Stimulated activated naive CD8-positive, alpha-beta T cell treated with anti-CD3 and anti-CD28 coated beads, Interleukin-15, Interleukin-2, amounts not matched to agents 100 U/mL and 50 U/mL, for 24 hours (primary cell): ENCODE measurements at regions not wholly inside any gene's neighbourhood (a gene's known extent, or its start where the extent isn't known, plus 50 kb on each side); places are given as distances from the start of the nearest gene placed in this dataset.
A peak's percentile ranks its signal among the peaks of the same experiment; 100 is the strongest.

ENCODE experiments used
- ATAC-seq: fragments of 150-1000 bp; cut with Tn5 transposase; one replicate; pipeline ENCODE4 v1.10.0; 2021
- DNase-seq: peaks from one replicate; pipeline ENCODE4 v3.0.0; 2021

GRCh38 chr5:159385536-159385935 lies 55.2 kb upstream of the IL12B start:
- no peak for DNase-seq
- ATAC-seq, result no peak

GRCh38 chr5:159386028-159386711 lies 55.9 kb upstream of the IL12B start:
- ATAC-seq (no peak), DNase-seq (no peak)

DNA sequence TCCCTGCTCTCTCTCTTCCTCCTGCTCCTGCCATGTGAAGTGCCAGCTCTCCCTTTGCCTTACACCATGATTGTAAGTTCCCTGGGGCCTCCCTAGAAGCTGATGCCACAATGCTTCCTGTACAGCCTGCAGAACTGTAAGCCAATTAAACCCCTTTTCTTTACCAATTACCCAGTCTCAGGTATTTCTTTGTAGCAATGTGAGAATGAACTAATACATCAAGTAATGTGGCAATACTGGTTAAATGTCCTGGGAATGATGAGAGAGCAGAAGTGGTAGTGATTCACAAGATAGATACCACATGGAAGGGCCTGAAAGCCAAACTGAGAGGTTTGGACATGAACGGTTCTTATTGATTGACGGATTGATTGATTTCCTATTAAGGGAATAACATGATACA lies 62.6 kb upstream of the IL12B start:
- no peak for ATAC-seq

GRCh38 chr5:159393854-159394274 lies 63.6 kb upstream of the IL12B start:
- no peak for DNase-seq

More for the DNA sequence above, 62.6 kb upstream of the IL12B start:
- DNase-seq, result no peak

DNA sequence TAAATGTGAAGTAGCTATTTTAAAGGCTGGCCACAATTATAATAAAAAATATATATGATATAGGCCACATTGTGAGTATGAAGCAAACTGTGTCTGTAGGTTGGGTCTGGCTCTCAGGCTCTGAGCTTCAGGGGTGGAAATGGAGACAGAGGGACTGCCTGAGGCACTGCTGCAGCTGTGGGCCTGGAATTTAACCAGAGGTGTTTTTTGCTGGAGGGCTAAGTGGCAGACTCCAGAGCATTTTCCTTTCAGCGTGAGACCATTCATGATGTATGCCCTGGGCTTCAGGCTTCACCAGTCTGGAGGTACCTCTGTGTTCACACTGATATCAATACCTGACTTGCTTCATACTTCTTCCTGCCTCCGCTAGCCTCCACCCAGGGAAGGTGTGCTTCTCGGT lies 64.9 kb upstream of the IL12B start:
- ATAC-seq (no peak), DNase-seq (no peak)

More at GRCh38 chr5:159393854-159394274, 63.6 kb upstream of the IL12B start:
- ATAC-seq, result no peak

- ATAC-seq, result no peak
- no peak for DNase-seq
Observed at GRCh38 chr5:159398936-159399335, 68.6 kb upstream of the IL12B start.

DNA sequence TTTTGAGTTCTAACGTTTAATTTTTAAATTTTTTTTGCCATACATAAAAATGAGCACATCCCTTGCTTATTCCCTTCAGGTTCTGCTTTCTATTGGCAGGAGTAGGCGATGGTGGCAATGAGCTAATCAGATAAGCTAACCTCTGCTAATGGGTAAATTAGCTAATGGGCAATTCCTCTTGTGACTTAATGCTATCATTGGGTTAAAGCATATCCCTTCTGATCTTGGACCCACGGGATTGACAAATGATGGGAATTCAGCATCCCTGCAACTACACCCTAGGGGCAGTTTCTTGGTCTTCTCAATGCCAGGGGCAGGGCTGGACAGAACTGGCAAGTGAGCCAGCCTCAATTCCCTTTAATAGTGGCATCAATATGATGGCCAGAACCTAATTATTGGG lies 70.2 kb upstream of the IL12B start:
- no peak for ATAC-seq
- no peak for DNase-seq

- DNase-seq (no peak), ATAC-seq (no peak)
Observed at GRCh38 chr5:159402311-159402710, 72.0 kb upstream of the IL12B start.

DNA sequence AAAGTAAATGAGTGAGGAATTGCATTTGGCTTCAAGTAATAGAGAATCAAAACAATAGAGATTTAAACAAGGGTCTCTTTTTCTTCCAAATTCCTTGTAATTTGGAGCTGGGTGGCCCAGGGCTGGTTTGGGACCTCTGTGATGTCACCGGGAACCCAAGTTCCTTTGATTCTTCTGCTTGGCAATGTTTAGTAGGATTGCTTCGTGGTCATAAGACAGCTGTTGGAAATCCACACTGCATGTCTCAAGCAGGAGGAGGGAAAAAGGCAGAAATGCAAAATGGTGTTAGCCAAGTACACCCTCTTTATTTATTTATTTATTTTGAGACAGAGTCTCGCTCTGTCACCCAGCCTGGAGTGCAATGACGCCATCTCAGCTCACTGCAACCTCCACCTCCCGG lies 72.6 kb upstream of the IL12B start:
- DNase-seq, result no peak
- ATAC-seq, result no peak

DNA sequence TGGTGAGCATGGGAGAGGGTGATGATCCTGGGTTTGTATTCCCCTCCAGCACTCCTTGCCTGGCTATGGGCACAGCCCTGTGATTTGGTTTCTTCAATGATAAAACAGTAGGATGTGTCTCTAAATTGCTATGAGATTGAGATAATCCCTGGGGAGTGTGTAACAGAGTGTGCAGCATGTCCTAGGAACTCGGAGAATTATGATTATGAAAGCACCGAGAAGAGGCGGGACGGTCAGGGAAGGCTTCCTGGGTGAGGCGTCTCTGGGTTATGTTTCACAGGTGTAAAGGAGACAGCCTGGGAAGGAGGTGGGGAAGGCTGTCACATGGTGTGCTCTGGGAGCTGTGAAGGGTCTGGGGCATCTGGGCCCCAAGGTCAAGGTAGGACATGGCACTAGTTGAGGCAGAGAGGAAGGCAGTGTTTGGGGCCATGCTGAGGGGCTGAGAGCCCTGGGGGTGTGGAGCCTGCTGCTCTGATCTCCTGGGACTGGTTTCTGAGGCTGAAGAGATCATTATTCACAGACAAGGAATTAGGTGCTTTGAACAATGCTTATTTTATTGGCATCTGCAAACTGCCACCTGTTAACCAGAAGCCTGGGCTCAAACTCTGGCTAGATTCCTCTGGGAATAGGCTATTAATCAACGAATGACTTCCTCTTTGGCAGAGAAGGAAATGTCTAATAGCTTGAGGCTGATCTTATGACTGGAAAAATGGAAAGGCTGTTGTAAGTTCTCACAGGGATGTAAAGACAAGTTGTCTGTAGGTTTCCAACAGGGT lies 73.8 kb upstream of the IL12B start:
- DNase-seq (no peak), ATAC-seq (no peak)

DNA sequence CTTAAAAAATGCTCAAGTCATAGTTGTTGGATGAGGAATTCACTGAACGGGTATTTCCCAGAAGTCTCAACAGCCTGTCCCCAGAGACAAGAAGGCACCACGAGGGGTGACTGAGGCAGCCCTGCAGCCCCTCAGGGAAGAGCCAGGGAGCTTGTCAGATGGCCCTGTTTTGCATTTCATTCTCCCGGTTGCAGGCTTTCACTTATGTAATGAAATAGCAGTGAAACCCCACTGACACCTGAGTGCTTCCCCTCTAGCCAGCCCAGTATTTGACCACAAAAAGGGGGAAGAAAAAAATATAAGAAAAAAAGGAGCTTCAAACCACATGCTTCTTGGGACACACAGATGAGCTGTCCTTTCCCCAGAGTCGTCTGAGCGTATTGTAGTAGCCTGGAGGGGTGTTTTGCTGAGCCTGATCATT lies 75.3 kb upstream of the IL12B start:
- ATAC-seq (peak; percentile 20), DNase-seq (no peak)

GRCh38 chr5:159406571-159406970 lies 76.3 kb upstream of the IL12B start:
- DNase-seq, result no peak
- ATAC-seq, result no peak

- ATAC-seq (peak; percentile 78), DNase-seq (no peak)
Observed at GRCh38 chr5:159409801-159410200, 79.5 kb upstream of the IL12B start.

DNA sequence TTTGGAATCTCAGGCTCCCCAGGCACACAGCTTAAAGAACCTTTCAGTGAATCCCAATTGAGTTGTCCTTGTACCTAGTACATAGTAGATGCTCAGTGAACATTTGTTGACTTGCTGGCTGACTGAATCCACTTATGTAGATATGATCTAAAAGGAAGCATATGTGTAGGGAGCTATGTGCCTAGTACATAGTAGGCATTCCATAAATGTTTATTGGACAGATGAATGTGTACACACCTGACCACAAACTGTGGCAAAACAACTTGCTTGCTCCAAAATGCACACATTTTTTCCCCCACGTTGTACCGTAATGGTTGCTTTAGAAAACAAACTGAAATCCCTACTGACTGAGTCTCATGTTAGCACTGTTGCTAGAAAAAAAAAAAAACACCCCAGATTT lies 80.2 kb upstream of the IL12B start:
- ATAC-seq, result no peak
- DNase-seq, result no peak

- no peak for ATAC-seq
- DNase-seq, result no peak
Observed at GRCh38 chr5:159411115-159411514, 80.8 kb upstream of the IL12B start.

DNA sequence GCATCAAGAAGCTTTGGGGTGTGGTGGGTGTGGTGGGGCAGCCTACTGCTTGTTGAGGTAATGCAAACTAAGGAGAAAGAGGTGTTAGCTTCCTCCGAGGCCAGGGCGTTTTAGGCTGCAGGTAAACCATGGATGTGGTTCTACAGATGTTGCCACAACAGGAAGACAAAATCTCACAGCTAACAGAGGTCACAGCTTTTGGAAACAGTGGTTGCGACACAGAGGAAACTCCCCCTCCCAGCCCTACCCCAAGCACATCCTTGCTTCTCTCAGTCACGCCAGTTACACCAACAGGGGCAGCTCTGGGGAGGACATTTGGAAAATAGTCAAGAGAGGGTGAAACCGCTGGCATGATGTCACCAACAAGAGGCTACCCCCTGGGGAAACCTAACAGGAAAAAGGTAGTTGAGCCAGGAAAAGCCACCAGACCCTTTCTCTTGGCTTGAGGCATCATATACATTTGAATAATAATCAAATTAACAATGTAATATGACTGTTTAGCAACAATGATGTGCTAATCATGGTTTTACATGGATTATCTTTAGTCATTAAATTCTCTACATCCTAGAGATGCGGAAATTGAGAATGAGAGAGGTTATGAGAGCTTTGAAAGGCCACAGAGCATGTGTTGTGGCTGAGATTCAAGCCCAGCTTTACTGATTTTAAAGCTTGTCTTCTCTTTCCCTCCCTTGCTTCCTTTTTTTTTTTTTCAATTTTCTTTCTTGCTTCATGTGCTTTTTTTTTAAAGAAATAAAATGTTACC lies 82.2 kb upstream of the IL12B start:
- ATAC-seq, result peak; percentile 89
- peak; percentile 74 for DNase-seq

- no peak for ATAC-seq
- DNase-seq, result no peak
Observed at GRCh38 chr5:159414021-159414420, 83.7 kb upstream of the IL12B start.

DNA sequence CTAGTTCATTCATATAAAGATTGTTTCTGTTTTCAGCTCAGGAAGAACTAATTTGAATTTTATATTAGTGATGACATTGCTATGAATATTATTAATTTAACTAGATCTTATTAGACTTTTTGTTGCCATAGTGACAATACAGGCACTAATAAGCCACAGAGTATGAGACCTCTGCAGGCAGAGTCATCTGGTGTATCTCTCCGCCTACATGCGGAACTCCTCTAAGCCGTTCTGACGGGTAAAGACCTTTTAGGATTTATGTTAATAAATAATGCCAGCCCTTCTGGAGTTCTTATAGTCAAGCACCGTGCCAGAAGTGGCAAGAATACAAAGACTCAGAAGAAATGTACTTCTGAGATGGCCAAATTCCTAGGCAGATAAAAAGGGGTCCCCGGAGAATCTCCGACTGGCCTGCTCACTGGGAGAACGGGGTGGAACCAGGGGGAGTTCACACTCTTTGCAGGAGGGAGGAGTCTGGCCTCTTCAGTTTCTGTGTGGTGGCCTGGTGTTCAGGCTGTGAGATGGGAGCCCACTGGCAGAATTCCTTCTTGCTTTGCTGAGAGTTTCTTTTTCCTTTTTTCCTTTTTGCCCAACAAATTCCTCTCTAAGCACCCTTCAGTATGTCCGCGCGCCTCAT lies 85.1 kb upstream of the IL12B start:
- DNase-seq (no peak), ATAC-seq (no peak)

GRCh38 chr5:159416438-159416837 lies 86.2 kb upstream of the IL12B start:
- no peak for ATAC-seq
- DNase-seq, result no peak

DNA sequence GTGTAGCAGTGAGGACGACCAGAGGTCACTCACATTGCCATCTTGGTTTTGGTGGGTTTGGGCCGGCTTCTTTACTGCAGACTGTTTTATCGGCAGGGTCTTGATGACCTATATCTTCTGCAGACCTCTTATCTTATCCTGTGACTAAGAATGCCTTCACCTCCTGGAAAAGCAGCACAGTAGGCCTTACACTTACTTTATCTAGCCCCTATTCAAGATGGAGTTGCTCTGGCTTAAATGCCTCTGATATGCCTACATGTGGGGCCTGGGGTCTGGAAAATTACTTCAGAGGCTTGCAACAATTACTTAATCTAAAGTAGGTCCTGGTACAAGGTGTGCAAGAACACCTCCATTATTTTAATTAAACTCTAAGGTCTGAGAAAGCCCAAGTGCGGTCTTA lies 86.9 kb upstream of the IL12B start:
- DNase-seq (no peak), ATAC-seq (no peak)

GRCh38 chr5:159419576-159419975 lies 89.3 kb upstream of the IL12B start:
- DNase-seq, result peak; percentile 27
- ATAC-seq, result peak; percentile 36

GRCh38 chr5:159420940-159421339 lies 90.7 kb upstream of the IL12B start:
- ATAC-seq (no peak), DNase-seq (no peak)

DNA sequence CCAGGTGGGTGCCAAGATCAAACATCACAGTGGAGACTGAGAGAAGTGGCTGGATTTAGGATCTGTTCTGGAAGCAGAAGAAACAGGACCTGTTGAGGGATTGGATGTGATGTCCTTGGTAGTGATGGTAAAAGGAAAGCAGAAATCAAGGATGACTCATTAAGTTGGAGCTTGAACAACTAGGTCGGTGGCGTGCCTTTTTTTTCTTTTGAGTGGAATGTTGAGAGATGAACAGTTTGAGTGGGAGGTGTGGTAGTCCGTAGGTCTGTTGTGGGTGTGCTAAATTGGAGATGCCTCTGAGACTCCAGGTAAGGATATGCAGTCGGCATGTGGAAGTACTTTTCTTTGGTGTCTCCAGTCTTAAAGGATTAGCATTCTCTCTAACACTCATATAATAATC lies 92.1 kb upstream of the IL12B start:
- no peak for DNase-seq
- ATAC-seq, result no peak
